H1 (cell line): ENCODE measurements at regions not wholly inside any gene's neighbourhood (a gene's known extent, or its start where the extent isn't known, plus 50 kb on each side); places are given as distances from the start of the nearest gene placed in this dataset.

Experiments
- BACH1 ChIP-seq: IDR thresholded peaks from 2 replicates; pipeline ENCODE4 v1.6.1; 2012; ENCODE audit warnings: low read length, improper control_type of control experiment
- BCL11A ChIP-seq, 2 experiments: IDR thresholded peaks; one replicate each; pipeline ENCODE4 v1.6.1; 2011; ENCODE audit warnings: low read depth in 2 of 2, low read length in 2 of 2, mild to moderate bottlenecking in 2 of 2
- EP300 ChIP-seq, 2 experiments: IDR thresholded peaks; 1 replicate in 1 of 2; 2 replicates in 1 of 2; pipeline ENCODE4 v1.6.1; 2011 to 2012; ENCODE audit warnings: low read depth in 2 of 2, low read length in 2 of 2, mild to moderate bottlenecking in 2 of 2, borderline replicate concordance in 1 of 2, inconsistent platforms in 1 of 2, moderate library complexity in 1 of 2
- HDAC2 ChIP-seq, 2 experiments: fragments of 300-600 bp in 1 of 2; sonication (generic) in 1 of 2; IDR thresholded peaks; 2 replicates each; pipeline ENCODE4 v1.6.1; 2011 to 2012; ENCODE audit warnings: low read depth in 2 of 2, low read length in 2 of 2, mild to moderate bottlenecking in 2 of 2, moderate library complexity in 2 of 2, borderline replicate concordance in 1 of 2, inconsistent platforms in 1 of 2
- JUND ChIP-seq: IDR thresholded peaks from 2 replicates; pipeline ENCODE4 v1.6.1; 2011; ENCODE audit warnings: mild to moderate bottlenecking, improper control_type of control experiment, low read length
- SRF ChIP-seq: IDR thresholded peaks from 2 replicates; pipeline ENCODE4 v1.6.1; 2011; ENCODE audit warnings: mild to moderate bottlenecking, low read depth, low read length, moderate library complexity
- TEAD4 ChIP-seq: IDR thresholded peaks from 2 replicates; pipeline ENCODE4 v1.6.1; 2012; ENCODE audit warnings: low read depth, low read length, inconsistent platforms, mixed read lengths
- YY1 ChIP-seq: IDR thresholded peaks from 2 replicates; pipeline ENCODE4 v1.6.1; 2011; ENCODE audit warnings: low read depth, mild to moderate bottlenecking, low read length
- TF ChIP-seq, protein P1 (sequence below): IDR thresholded peaks from 2 replicates; pipeline ENCODE4 v1.6.1; 2012; ENCODE audit warnings: low read length, inconsistent platforms

DNA sequence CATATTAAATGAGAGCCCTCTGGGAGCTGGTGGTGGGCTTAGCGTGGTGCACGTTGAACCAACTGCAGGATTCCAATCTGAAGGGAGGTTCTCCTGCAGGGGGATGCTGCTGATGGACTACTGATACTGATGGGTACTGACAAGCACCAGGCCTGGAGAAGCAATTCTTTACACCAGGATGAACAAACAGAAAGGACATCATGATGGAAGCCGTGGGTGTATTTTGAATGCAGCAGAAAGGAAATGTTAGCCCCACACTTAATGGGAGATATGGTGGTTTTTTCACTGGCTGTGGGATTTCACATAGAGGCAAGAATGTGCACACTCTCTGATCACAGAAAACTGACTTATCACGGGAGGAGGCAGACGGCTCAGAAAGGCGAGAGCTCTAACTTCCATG lies 299.7 kb downstream of the TEX29 start (continued):
- TF ChIP-seq, protein P1, sequence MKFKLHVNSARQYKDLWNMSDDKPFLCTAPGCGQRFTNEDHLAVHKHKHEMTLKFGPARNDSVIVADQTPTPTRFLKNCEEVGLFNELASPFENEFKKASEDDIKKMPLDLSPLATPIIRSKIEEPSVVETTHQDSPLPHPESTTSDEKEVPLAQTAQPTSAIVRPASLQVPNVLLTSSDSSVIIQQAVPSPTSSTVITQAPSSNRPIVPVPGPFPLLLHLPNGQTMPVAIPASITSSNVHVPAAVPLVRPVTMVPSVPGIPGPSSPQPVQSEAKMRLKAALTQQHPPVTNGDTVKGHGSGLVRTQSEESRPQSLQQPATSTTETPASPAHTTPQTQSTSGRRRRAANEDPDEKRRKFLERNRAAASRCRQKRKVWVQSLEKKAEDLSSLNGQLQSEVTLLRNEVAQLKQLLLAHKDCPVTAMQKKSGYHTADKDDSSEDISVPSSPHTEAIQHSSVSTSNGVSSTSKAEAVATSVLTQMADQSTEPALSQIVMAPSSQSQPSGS, result no peak
- TF ChIP-seq JUND, result no peak
- no peak for TF ChIP-seq EP300 (IDR thresholded peaks at IDR 0.05; ENCODE audit: borderline replicate concordance in 1 of 2, low read depth in 2 of 2, low read length in 2 of 2)
- TF ChIP-seq YY1, result no peak
- no peak for TF ChIP-seq BCL11A (IDR thresholded peaks at IDR 0.05; ENCODE audit: low read depth in 2 of 2, low read length in 2 of 2)
- no peak for TF ChIP-seq HDAC2 (IDR thresholded peaks at IDR 0.05; ENCODE audit: borderline replicate concordance in 1 of 2, low read depth in 2 of 2, low read length in 2 of 2)
- no peak for TF ChIP-seq TEAD4
- TF ChIP-seq BACH1, result no peak
- no peak for TF ChIP-seq SRF
